AG04449 (cell line): ENCODE measurements at regions not wholly inside any gene's neighbourhood (a gene's known extent, or its start where the extent isn't known, plus 50 kb on each side); places are given as distances from the start of the nearest gene placed in this dataset.

Experiments used
- CTCF ChIA-PET: fragments of 350-600 bp; formaldehyde crosslinking; extraction: SDS; loops from one replicate; lab custom pipeline; 2021; ENCODE audit warnings: antibody characterized with exemption; lab: Yijun Ruan, JAX
- POLR2A ChIA-PET: fragments of 400-600, 350-600 bp; formaldehyde crosslinking; extraction: SDS; loops from one replicate; lab custom pipeline; 2020; ENCODE audit warnings: antibody characterized with exemption, inconsistent platforms; lab: Yijun Ruan, JAX
- DNase-seq: peaks from one replicate; pipeline ENCODE4 v3.0.0-alpha.2; 2010; ENCODE audit warnings: low read depth, low spot score
- H3K4me3 ChIP-seq: 2 replicates; pipeline ENCODE4 v1.5.1; 2011; ENCODE audit warnings: low read depth, mild to moderate bottlenecking, control low read depth, low read length
- CTCF ChIP-seq: IDR thresholded peaks from one replicate; pipeline ENCODE4 v1.5.1; 2011; ENCODE audit warnings: mild to moderate bottlenecking, moderate library complexity, low read length, control low read depth, inconsistent platforms; ENCODE audit not compliant: insufficient read depth; ENCODE audit errors: missing control alignments

- no peak overlapping the region for H3K4me3 ChIP-seq
- TF ChIP-seq CTCF = no peak
- no peak for DNase-seq
- POLR2A ChIA-PET = no interaction called here
- CTCF ChIA-PET = no interaction called here
Measured at GRCh38 chr2:56537756-56538155, 354.0 kb downstream of the CCDC85A start.

- ChIA-PET CTCF (no interaction called here), POLR2A (no interaction called here)
- H3K4me3 ChIP-seq = no peak overlapping the region
- TF ChIP-seq CTCF = no peak
- no peak for DNase-seq
Measured at GRCh38 chr2:56539618-56540017, 355.8 kb downstream of the CCDC85A start.

- ChIA-PET POLR2A (no interaction called here), CTCF (no interaction called here)
- no peak overlapping the region for H3K4me3 ChIP-seq
- TF ChIP-seq CTCF = no peak
- DNase-seq = no peak
Measured at GRCh38 chr2:56540467-56540866, 356.7 kb downstream of the CCDC85A start.

GRCh38 chr2:56540916-56541315 lies 357.1 kb downstream of the CCDC85A start:
- POLR2A ChIA-PET = no interaction called here
- no peak for DNase-seq
- no peak overlapping the region for H3K4me3 ChIP-seq
- CTCF ChIA-PET = no interaction called here
- no peak for TF ChIP-seq CTCF

DNA sequence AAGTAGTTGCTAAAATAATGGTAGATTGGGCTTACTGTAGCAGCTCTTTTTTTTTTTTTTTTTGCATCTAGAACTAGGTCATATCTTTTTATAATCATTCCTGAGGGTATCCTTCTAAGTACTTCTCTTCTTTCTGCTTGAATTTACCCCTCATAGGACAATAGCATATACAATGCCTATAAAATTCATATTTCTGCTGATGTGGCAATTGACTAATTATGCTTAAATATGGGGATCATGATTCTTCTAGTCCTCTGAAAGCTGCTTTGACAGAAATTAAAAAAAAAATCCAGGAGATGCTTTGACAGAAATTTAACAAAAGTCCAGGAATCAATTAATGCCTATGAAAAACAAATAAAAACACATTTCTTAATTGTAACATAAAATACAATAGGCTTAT lies 358.4 kb downstream of the CCDC85A start:
- no peak for TF ChIP-seq CTCF
- H3K4me3 ChIP-seq = no peak overlapping the region
- no peak for DNase-seq
- CTCF ChIA-PET = interaction anchor here (2.5 kb wide), 1 partner anchor 208 kb away, joined by 7 read pairs; no protein-coding TSS in a partner anchor
- POLR2A ChIA-PET = no interaction called here

GRCh38 chr2:56565143-56565542 lies 381.4 kb downstream of the CCDC85A start:
- H3K4me3 ChIP-seq = no peak overlapping the region
- no peak for DNase-seq
- ChIA-PET CTCF (interaction anchor here (1.1 kb wide), 1 partner anchor 12 kb away, joined by 3 read pairs; no protein-coding TSS in a partner anchor), POLR2A (interaction anchor here (0.6 kb wide), 1 partner anchor 112 kb away, joined by 3 read pairs; no protein-coding TSS in a partner anchor)
- TF ChIP-seq CTCF = no peak
